Endothelial cell (in vitro differentiated cells): ENCODE measurements at regions not wholly inside any gene's neighbourhood (a gene's known extent, or its start where the extent isn't known, plus 50 kb on each side); places are given as distances from the start of the nearest gene placed in this dataset.

Source experiments
- DNase-seq: peaks from one replicate; pipeline ENCODE4 v3.0.0; 2021; ENCODE audit warnings: low spot score
- H3K27ac Mint-ChIP-seq: one replicate; pipeline ENCODE4 v1.8.0; 2021; ENCODE audit warnings: mixed read lengths, inconsistent platforms; ENCODE audit not compliant: unreplicated experiment
- H3K27me3 Mint-ChIP-seq: one replicate; pipeline ENCODE4 v1.8.0; 2021; ENCODE audit warnings: mild to moderate bottlenecking, moderate library complexity, mixed read lengths, inconsistent platforms; ENCODE audit not compliant: unreplicated experiment
- H3K36me3 Mint-ChIP-seq: one replicate; pipeline ENCODE4 v1.8.0; 2021; ENCODE audit warnings: mild to moderate bottlenecking, low read depth, mixed read lengths, inconsistent platforms; ENCODE audit not compliant: unreplicated experiment
- H3K4me1 Mint-ChIP-seq: one replicate; pipeline ENCODE4 v1.8.0; 2021; ENCODE audit warnings: mild to moderate bottlenecking, mixed read lengths, inconsistent platforms; ENCODE audit not compliant: unreplicated experiment
- H3K4me3 Mint-ChIP-seq: one replicate; pipeline ENCODE4 v1.8.0; 2021; ENCODE audit warnings: mild to moderate bottlenecking, mixed read lengths, inconsistent platforms; ENCODE audit not compliant: unreplicated experiment
- H3K9me3 Mint-ChIP-seq: one replicate; pipeline ENCODE4 v1.8.0; 2021; ENCODE audit warnings: mixed read lengths, inconsistent platforms; ENCODE audit not compliant: unreplicated experiment
- CTCF ChIP-seq: fragments of 200-600 bp; sonication (generic); IDR thresholded peaks from one replicate; pipeline ENCODE4 v1.5.0; 2021; ENCODE audit warnings: antibody characterized with exemption; ENCODE audit not compliant: unreplicated experiment

GRCh38 chrX:150146271-150146896, 208.1 kb upstream of the EOLA2 start:
- no peak for DNase-seq

GRCh38 chrX:150148749-150149672, 210.7 kb upstream of the EOLA2 start:
- H3K27me3 Mint-ChIP-seq = peaks cover 2% of the 10 kb centered on the region

More at GRCh38 chrX:150146271-150146896, 208.1 kb upstream of the EOLA2 start:
- no peak overlapping the region for H3K4me3 Mint-ChIP-seq
- H3K4me1 Mint-ChIP-seq = no peaks in the 10 kb centered on the region
- no peak overlapping the region for H3K27ac Mint-ChIP-seq
- H3K36me3 Mint-ChIP-seq = no peaks in the 10 kb centered on the region
- no peaks in the 10 kb centered on the region for H3K9me3 Mint-ChIP-seq
- no peak for TF ChIP-seq CTCF
- no peaks in the 10 kb centered on the region for H3K27me3 Mint-ChIP-seq

GRCh38 chrX:150150076-150150779, 211.9 kb upstream of the EOLA2 start:
- H3K36me3 Mint-ChIP-seq = no peaks in the 10 kb centered on the region
- DNase-seq = no peak
- H3K4me3 Mint-ChIP-seq = no peak overlapping the region
- H3K27me3 Mint-ChIP-seq = peaks cover 2% of the 10 kb centered on the region
- no peaks in the 10 kb centered on the region for H3K4me1 Mint-ChIP-seq
- H3K27ac Mint-ChIP-seq = no peak overlapping the region
- H3K9me3 Mint-ChIP-seq = no peaks in the 10 kb centered on the region
- TF ChIP-seq CTCF = no peak

More at GRCh38 chrX:150148749-150149672, 210.7 kb upstream of the EOLA2 start:
- H3K4me1 Mint-ChIP-seq = no peaks in the 10 kb centered on the region
- no peak for DNase-seq
- no peak overlapping the region for H3K4me3 Mint-ChIP-seq
- TF ChIP-seq CTCF = no peak
- H3K36me3 Mint-ChIP-seq = no peaks in the 10 kb centered on the region
- H3K27ac Mint-ChIP-seq = no peak overlapping the region
- no peaks in the 10 kb centered on the region for H3K9me3 Mint-ChIP-seq

GRCh38 chrX:150150780-150151125, 212.4 kb upstream of the MAMLD1 start:
- Mint-ChIP-seq H3K4me1 (no peaks in the 10 kb centered on the region), H3K4me3 (no peak overlapping the region), H3K36me3 (no peaks in the 10 kb centered on the region), H3K9me3 (no peaks in the 10 kb centered on the region), H3K27me3 (peaks cover 2% of the 10 kb centered on the region), H3K27ac (no peak overlapping the region)
- TF ChIP-seq CTCF = no peak
- DNase-seq = no peak
